Effector CD4-positive, alpha-beta T cell (primary cell): ENCODE measurements at regions not wholly inside any gene's neighbourhood (a gene's known extent, or its start where the extent isn't known, plus 50 kb on each side); places are given as distances from the start of the nearest gene placed in this dataset.

Experiments
- DNase-seq: peaks from one replicate; pipeline ENCODE4 v3.0.0-alpha.2; 2020

GRCh38 chr15:36497901-36498300, 81.5 kb upstream of the CDIN1 start:
- DNase-seq = no peak

GRCh38 chr15:36498401-36498800, 81.0 kb upstream of the CDIN1 start:
- DNase-seq = no peak

DNA sequence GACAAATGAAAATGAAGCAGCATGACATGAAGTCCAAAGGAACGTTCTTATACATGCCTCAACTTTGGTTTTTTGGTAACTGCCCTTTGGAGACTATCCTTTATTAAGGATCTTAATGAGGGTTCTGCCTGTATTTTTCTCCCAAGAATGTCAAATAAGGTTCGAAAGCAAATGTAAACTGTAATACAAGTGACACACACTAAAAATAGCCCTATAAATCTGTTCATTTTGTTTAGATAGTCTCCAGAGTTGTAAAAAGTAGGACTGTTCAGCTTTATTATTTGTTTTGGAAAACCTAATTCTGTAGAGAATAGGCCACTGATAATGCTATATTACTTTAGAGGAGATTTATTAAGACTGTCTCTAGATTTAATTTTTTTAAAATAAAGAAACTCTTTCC, 80.5 kb upstream of the CDIN1 start:
- DNase-seq = no peak

GRCh38 chr15:36499412-36500389, 79.7 kb upstream of the CDIN1 start:
- DNase-seq = no peak

DNA sequence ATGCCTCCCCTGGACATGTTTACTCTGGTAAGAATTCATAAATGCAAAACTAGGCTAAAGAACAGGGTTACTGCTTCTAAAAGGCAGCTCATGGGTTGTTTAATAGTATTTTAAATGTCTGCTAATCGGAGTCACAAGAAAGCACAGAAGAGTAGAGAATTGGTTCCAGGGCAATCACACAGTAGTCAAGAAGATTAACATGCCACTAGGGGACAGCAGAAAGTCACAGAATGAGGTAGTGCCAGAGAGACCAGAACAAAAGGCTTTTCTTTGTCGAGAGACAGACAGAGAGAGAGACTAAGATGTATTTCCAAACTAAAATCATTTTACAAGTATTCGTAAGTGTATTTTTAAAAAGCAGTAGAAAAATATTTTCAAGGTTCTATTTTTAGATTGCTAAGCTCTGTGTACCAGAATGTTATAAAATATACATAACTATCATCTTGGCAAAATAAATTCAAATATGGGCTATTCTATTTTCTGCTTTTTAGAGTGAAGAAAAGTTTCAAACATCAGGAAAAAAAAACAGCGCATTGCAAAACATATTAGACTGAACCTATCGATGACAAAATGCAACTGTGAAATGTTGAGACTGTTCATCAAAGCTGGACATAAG, 78.3 kb upstream of the CDIN1 start:
- no peak for DNase-seq

DNA sequence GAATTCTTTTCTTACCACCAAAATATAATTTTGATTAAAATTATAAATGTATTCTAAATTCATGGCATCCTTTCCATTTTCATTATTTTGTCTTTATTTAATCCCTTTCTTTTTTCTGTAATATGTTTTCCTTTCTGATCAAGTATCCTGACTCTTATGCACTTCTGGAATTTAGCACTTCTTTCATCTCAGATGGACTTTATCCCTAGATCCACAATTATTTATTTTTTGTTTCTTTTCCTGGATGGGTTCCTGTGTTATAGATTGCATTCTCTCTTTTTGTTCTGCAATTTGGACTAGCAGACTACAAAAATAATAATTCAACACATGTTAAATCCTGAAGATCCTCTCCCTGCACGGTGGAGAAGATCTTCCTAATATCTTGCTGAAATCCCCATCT, 76.9 kb upstream of the CDIN1 start:
- no peak for DNase-seq

- DNase-seq = no peak
Observed at GRCh38 chr15:36506733-36507356, 72.6 kb upstream of the CDIN1 start.

DNA sequence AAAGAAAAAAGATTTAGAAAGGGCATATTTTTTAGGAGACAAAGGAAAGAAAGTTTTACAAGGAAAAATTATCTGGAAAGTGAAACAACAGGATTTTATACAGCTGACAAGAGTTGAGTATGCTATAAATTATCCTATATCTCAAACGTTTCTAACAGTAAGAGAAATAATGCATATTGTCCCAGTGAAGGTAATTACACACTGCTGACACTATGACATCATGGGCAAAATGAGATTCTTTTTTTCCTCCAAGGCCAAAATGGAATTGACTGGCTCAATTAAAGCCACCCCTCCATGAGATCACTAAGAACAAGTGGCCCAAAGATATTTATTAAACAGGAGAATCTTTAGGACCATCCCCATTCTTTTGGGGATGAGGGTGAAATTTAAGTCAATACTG, 72.0 kb upstream of the CDIN1 start:
- DNase-seq = no peak

- DNase-seq = no peak
Observed at GRCh38 chr15:36511594-36511993, 67.8 kb upstream of the CDIN1 start.

DNA sequence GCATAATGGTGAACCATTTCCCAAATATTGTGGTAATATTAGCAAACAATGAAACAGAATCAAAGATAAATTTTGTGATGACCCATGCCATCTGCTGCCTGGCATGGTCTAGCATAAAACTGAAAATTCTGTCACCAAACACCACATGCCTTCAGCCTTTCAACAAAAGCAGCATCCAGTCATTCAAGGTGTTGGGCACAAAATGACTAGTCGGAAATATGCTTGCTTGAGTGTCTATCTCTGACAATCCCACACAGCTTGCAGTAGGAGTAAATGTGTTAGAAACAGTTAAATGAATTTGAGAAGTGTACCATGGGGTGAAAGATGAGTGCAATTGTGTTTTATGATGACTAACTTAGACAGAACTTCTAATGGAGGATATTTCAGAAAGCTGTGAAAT, 61.7 kb upstream of the CDIN1 start:
- DNase-seq = no peak

DNA sequence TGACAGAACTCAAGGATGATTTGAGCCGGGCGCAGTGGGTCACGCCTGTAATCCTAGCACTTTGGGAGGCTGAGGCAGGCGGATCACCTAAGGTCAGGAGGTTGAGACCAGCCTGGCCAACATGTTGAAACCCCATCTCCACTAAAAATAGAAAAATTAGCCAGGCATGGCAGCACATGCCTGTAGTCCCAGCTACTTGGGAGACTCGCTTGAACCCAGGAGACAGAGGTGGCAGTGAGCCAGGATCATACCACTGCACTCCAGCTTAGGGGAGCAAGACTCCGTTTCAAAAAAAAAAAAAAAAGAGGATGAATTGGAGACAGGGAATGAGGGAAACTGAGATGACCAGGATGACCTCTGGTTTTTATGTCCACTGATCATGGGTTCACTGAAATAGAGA, 60.4 kb upstream of the CDIN1 start:
- no peak for DNase-seq

DNA sequence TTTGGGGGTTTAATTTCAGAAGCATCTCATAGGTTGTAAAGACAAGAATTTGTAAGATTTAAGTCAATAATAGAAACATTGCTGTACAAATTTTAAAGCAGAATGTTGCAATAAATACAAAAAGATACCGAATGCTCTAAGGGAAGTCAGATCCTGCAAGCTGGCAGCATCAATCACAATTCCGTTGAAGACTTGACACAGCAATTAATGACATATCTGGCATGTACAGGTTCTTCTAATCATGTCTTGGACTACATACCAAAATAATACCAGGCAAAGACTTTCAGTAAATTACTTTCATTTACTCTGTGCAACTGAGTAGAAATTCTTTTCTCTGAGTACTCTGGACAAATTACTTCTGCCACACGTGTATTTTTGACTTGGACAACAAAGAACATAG, 54.0 kb upstream of the CDIN1 start:
- no peak for DNase-seq

GRCh38 chr15:36527235-36528162, 51.9 kb upstream of the CDIN1 start:
- DNase-seq = no peak

DNA sequence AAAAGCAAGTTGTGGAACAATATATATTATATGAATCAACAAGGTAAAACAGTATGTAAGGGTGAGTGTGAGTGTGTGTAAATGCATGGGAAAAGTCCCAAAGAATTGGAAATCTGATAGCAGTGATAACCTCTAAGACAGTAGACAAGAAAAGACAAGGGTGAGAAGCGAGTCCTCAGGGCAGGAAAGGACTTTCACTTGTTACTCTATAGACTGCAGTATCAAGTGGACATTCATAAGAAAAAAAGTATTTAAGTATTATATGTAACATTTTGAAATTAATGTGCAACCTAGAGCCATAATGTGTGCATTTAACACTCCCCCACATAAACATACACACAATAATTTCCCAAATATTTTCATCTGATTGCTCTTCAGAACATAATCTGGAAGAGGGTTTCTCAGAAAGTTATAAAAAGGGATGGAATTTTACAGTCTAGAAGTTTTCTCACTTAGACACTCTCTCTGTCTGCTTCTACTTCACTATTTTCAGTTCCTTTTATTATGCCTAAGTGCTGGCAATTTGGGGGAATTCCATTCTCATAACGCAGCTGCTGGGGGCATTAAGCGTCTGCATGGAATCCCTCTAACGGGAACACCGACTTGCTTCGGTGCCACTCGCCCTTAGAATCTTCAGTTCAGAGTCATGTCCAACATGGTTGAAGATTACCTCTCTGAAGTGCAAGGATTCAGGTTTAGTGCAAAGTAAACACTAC, 50.0 kb upstream of the CDIN1 start:
- DNase-seq = no peak
